ENCODE measurements at regions not wholly inside any gene's neighbourhood (a gene's known extent, or its start where the extent isn't known, plus 50 kb on each side); places are given as distances from the start of the nearest gene placed in this dataset.

GRCh38 chr7:68767462-68767861, 830.8 kb upstream of the AUTS2 start:
- 66% methylated on average over 4 of the region's 4 CpGs for WGBS (ENCODE audit: insufficient coverage, low coverage, low lambda C conversion rate, missing lambda C conversion rate)
- Histone ChIP-seq H3K4me3 (no peak overlapping the region), H3K36me3 (no peaks in the 10 kb centered on the region), H3K27ac (no peak overlapping the region), H3K4me1 (no peaks in the 10 kb centered on the region), H3K9me3 (no peaks in the 10 kb centered on the region), H3K27me3 (no peaks in the 10 kb centered on the region)
- DNase-seq, result no peak
- ATAC-seq, result no peak
- TF ChIP-seq POLR2A (IDR thresholded peaks at IDR 0.05), result no peak
- TF ChIP-seq CTCF (IDR thresholded peaks at IDR 0.05), result no peak
- intact Hi-C loops (cut with DNase I), result no loop called here

- Histone ChIP-seq H3K4me3 (no peak overlapping the region), H3K36me3 (no peaks in the 10 kb centered on the region), H3K9me3 (no peaks in the 10 kb centered on the region), H3K4me1 (no peaks in the 10 kb centered on the region), H3K27me3 (no peaks in the 10 kb centered on the region), H3K27ac (no peak overlapping the region)
- WGBS (ENCODE audit: insufficient coverage, low coverage, low lambda C conversion rate, missing lambda C conversion rate), result 33% methylated on average over 3 of the region's 6 CpGs
- peak in 1 of 3 donors; percentile 44 for DNase-seq
- TF ChIP-seq POLR2A (IDR thresholded peaks at IDR 0.05), result no peak
- TF ChIP-seq CTCF (IDR thresholded peaks at IDR 0.05), result no peak
- intact Hi-C loops (cut with DNase I), result no loop called here
- ATAC-seq, result peak in 1 of 4 donors; percentile 25
Measured at GRCh38 chr7:68770649-68771048, 827.6 kb upstream of the AUTS2 start.

GRCh38 chr7:68776326-68776725, 821.9 kb upstream of the AUTS2 start:
- H3K36me3 ChIP-seq, result no peaks in the 10 kb centered on the region
- H3K9me3 ChIP-seq, result no peaks in the 10 kb centered on the region
- no peaks in the 10 kb centered on the region for H3K4me1 ChIP-seq
- intact Hi-C loops (cut with DNase I), result no loop called here
- no peaks in the 10 kb centered on the region for H3K27me3 ChIP-seq
- TF ChIP-seq CTCF (IDR thresholded peaks at IDR 0.05) (no peak), POLR2A (IDR thresholded peaks at IDR 0.05) (no peak)
- WGBS (ENCODE audit: insufficient coverage, low coverage, low lambda C conversion rate, missing lambda C conversion rate), result 74% methylated on average over 3 of the region's 3 CpGs
- H3K4me3 ChIP-seq, result no peak overlapping the region
- no peak for DNase-seq
- no peak for ATAC-seq
- H3K27ac ChIP-seq, result no peak overlapping the region

- intact Hi-C loops (cut with DNase I), result no loop called here
- no peaks in the 10 kb centered on the region for H3K36me3 ChIP-seq
- 74% methylated on average over 3 of the region's 3 CpGs for WGBS (ENCODE audit: insufficient coverage, low coverage, low lambda C conversion rate, missing lambda C conversion rate)
Measured at GRCh38 chr7:68783684-68784083, 814.6 kb upstream of the AUTS2 start.

More at GRCh38 chr7:68783684-68784083, 814.6 kb upstream of the AUTS2 start:
- no peak for DNase-seq
- Histone ChIP-seq H3K9me3 (no peaks in the 10 kb centered on the region), H3K4me3 (no peak overlapping the region), H3K27me3 (no peaks in the 10 kb centered on the region), H3K27ac (no peak overlapping the region), H3K4me1 (peaks cover 0 to 4% (median 0%) of the 10 kb centered on the region in 4 donors)
- no peak for TF ChIP-seq CTCF (IDR thresholded peaks at IDR 0.05)
- no peak for TF ChIP-seq POLR2A (IDR thresholded peaks at IDR 0.05)
- no peak for ATAC-seq
